ENCODE measurements at regions not wholly inside any gene's neighbourhood (a gene's known extent, or its start where the extent isn't known, plus 50 kb on each side); places are given as distances from the start of the nearest gene placed in this dataset.

DNA sequence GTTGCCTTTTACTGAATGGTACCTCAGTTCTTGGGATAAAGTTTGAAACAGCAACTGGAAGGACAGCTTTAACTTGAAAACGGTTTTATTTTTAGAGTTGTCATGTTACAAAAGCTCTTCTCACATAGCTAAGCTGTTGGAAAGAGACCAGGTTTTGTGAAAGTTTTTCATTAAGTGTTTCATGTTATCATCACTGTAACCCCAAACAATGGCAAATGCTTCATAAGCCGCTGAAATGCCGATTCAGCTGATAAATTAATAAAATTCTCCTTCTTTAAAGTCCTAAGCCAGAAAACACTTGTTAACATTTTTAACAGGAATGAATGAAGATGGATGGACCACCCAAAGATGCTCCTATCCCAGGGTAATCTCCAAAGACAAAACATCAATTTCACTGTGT lies 76.1 kb upstream of the IRF2 start:
- TF ChIP-seq POLR2A (IDR thresholded peaks at IDR 0.05; ENCODE audit: low read length) (no peak), GATA1 (IDR thresholded peaks at IDR 0.05; ENCODE audit: low read depth, low read length) (no peak)

Measured in erythroblast (primary cell).